CD4-positive, alpha-beta T cell treated with Interferon alpha-2 for 1 hour (primary cell): ENCODE measurements at regions not wholly inside any gene's neighbourhood (a gene's known extent, or its start where the extent isn't known, plus 50 kb on each side); places are given as distances from the start of the nearest gene placed in this dataset.

ENCODE experiments used
- DNase-seq, 2 donors: peaks; one replicate each; pipeline ENCODE4 v3.0.0-alpha.2; 2020 to 2022

GRCh38 chr6:147765541-147765940, 257.1 kb downstream of the SAMD5 start:
- no peak for DNase-seq

- no peak for DNase-seq
These were observed 260.5 kb downstream of the SAMD5 start for GRCh38 chr6:147768969-147769368.

- no peak for DNase-seq
These were observed 261.1 kb downstream of the SAMD5 start for GRCh38 chr6:147769496-147770087.

GRCh38 chr6:147770221-147770620, 261.7 kb downstream of the SAMD5 start:
- DNase-seq = no peak

GRCh38 chr6:147772724-147773123, 264.2 kb downstream of the SAMD5 start:
- DNase-seq = no peak

- no peak for DNase-seq
These were observed 266.4 kb downstream of the SAMD5 start for GRCh38 chr6:147774856-147775255.

GRCh38 chr6:147776631-147777213, 268.2 kb downstream of the SAMD5 start:
- DNase-seq = no peak

- no peak for DNase-seq
These were observed 271.1 kb downstream of the SAMD5 start for GRCh38 chr6:147779624-147780023.

GRCh38 chr6:147782302-147782701, 273.8 kb downstream of the SAMD5 start:
- no peak for DNase-seq

- DNase-seq = no peak
These were observed 275.9 kb downstream of the SAMD5 start for GRCh38 chr6:147784371-147784770.

- DNase-seq = no peak
These were observed 278.9 kb downstream of the SAMD5 start for GRCh38 chr6:147787417-147787816.

- DNase-seq = no peak
These were observed 281.0 kb downstream of the SAMD5 start for GRCh38 chr6:147789430-147789947.

- DNase-seq = no peak
These were observed 285.6 kb downstream of the SAMD5 start for GRCh38 chr6:147793871-147794643.

GRCh38 chr6:147802459-147802858, 294.0 kb downstream of the SAMD5 start:
- DNase-seq = no peak

- no peak for DNase-seq
These were observed 296.7 kb downstream of the SAMD5 start for GRCh38 chr6:147805155-147805554.

GRCh38 chr6:147806697-147807096, 298.2 kb downstream of the SAMD5 start:
- no peak for DNase-seq

GRCh38 chr6:147808640-147809039, 300.1 kb downstream of the SAMD5 start:
- DNase-seq = no peak

GRCh38 chr6:147811913-147812629, 303.6 kb downstream of the SAMD5 start:
- DNase-seq = no peak

GRCh38 chr6:147817042-147817689, 308.7 kb downstream of the SAMD5 start:
- DNase-seq = no peak

GRCh38 chr6:147820520-147820919, 312.0 kb downstream of the SAMD5 start:
- no peak for DNase-seq

GRCh38 chr6:147821295-147821897, 312.9 kb downstream of the SAMD5 start:
- DNase-seq = no peak

GRCh38 chr6:147823936-147824335, 315.4 kb downstream of the SAMD5 start:
- DNase-seq = no peak
